ENCODE measurements at regions not wholly inside any gene's neighbourhood (a gene's known extent, or its start where the extent isn't known, plus 50 kb on each side); places are given as distances from the start of the nearest gene placed in this dataset.

GRCh38 chr13:62167650-62168172 is 752.1 kb upstream of the PCDH20 start:
- no peak overlapping the region for H2BK12ac ChIP-seq (ENCODE audit: insufficient read length, low read depth, low read length)
- no peaks in the 10 kb centered on the region; a peak in 2 of 5 replicates for H3K9me3 Mint-ChIP-seq
- H3K27me3 ChIP-seq (ENCODE audit: insufficient read depth, low read length), result no peaks in the 10 kb centered on the region
- no peak overlapping the region for H2BK15ac ChIP-seq (ENCODE audit: low read depth, low read length)
- no peak overlapping the region for H4K91ac ChIP-seq (ENCODE audit: insufficient read length, low read depth, low read length)
- H3K56ac ChIP-seq (ENCODE audit: insufficient read length, low read depth, low read length), result no peak overlapping the region
- DNase-seq, result no peak
- H4K8ac ChIP-seq (replicated peaks; ENCODE audit: insufficient read length, low read depth, low read length), result no peak overlapping the region
- H3K27ac Mint-ChIP-seq, result no peak overlapping the region
- H3K4me1 Mint-ChIP-seq, result no peaks in the 10 kb centered on the region
- H3K36me3 Mint-ChIP-seq (ENCODE audit: insufficient read depth in 1 of 3, low read depth in 3 of 3), result no peaks in the 10 kb centered on the region
- H4K5ac ChIP-seq (ENCODE audit: insufficient read length, low read depth, low read length), result no peak overlapping the region
- H3K4me3 Mint-ChIP-seq, result no peak overlapping the region
- no peak overlapping the region for H3T11ph ChIP-seq (ENCODE audit: low read length)
- no peak overlapping the region for H2BK120ac ChIP-seq (ENCODE audit: low read depth, low read length, poor library complexity, severe bottlenecking)
- no peak overlapping the region for H2BK5ac ChIP-seq (ENCODE audit: insufficient read length, low read length)
- no peak overlapping the region for H2BK20ac ChIP-seq (ENCODE audit: low read depth, low read length, poor library complexity, severe bottlenecking)
- H3K27ac ChIP-seq (ENCODE audit: insufficient read length, low read depth, low read length), result no peak overlapping the region
- H3K23me2 ChIP-seq (ENCODE audit: insufficient read length, low read depth, low read length, poor library complexity, severe bottlenecking), result no peaks in the 10 kb centered on the region
- H3K79me2 ChIP-seq (ENCODE audit: insufficient read depth, low read length), result no peaks in the 10 kb centered on the region
- H2AFZ ChIP-seq (ENCODE audit: low read length), result no peak overlapping the region
- H3K9ac ChIP-seq (ENCODE audit: extremely low read depth, insufficient read length, low read length), result no peak overlapping the region
- no CpG with 5 or more reads among the region's 12 CpGs for WGBS (ENCODE audit: extremely low coverage, insufficient read length, low lambda C conversion rate)
- no peaks in the 10 kb centered on the region for H3K9me3 ChIP-seq (ENCODE audit: control insufficient read depth, low read depth, low read length)
- TF ChIP-seq CTCF (conservative IDR thresholded peaks at IDR 0.05), result no peak
- H4K20me1 ChIP-seq (ENCODE audit: control insufficient read depth, insufficient read depth, insufficient read length), result no peaks in the 10 kb centered on the region
- H2AK5ac ChIP-seq (ENCODE audit: insufficient read length, low read length), result no peak overlapping the region
- no peaks in the 10 kb centered on the region for H3K27me3 Mint-ChIP-seq (ENCODE audit: low read depth)
- no peaks in the 10 kb centered on the region for H3K79me1 ChIP-seq (ENCODE audit: insufficient read depth, low read depth, low read length, poor library complexity, severe bottlenecking)
- no peak overlapping the region for H3K4me2 ChIP-seq (ENCODE audit: insufficient read depth, insufficient read length, low read length)
- H3K18ac ChIP-seq (ENCODE audit: insufficient read length, low read depth, low read length), result no peak overlapping the region
- no peak overlapping the region for H3K23ac ChIP-seq (ENCODE audit: insufficient read length, low read depth, low read length)
- no peaks in the 10 kb centered on the region for H3K4me1 ChIP-seq (ENCODE audit: insufficient read depth, low read length)
- no peak overlapping the region for H3K14ac ChIP-seq (ENCODE audit: insufficient read depth, low read length)
- no peak overlapping the region for H3K4ac ChIP-seq (ENCODE audit: low read depth, low read length)
